ENCODE measurements at regions not wholly inside any gene's neighbourhood (a gene's known extent, or its start where the extent isn't known, plus 50 kb on each side); places are given as distances from the start of the nearest gene placed in this dataset.

DNA sequence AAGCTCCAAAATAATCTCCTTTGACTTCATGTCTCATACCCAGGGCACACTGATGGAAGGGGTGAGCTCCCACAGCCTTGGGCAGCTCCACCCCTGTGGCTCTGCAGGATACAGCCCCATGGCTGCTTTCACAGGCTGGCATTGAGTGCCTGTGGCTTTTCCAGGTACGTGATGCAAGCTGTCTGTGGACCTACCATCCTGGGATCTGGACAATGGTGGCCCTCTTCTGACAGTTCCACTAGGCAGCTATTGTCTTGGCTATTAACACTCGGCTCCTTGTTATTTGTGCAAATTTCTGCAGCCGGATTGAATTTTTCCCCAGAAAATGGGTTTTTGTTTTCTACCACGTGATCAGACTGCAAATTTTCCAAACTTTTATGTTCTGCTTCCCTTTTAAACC lies 634.2 kb downstream of the TSN start:
- no peak overlapping the region for H3K27ac ChIP-seq
- TF ChIP-seq, protein P1, sequence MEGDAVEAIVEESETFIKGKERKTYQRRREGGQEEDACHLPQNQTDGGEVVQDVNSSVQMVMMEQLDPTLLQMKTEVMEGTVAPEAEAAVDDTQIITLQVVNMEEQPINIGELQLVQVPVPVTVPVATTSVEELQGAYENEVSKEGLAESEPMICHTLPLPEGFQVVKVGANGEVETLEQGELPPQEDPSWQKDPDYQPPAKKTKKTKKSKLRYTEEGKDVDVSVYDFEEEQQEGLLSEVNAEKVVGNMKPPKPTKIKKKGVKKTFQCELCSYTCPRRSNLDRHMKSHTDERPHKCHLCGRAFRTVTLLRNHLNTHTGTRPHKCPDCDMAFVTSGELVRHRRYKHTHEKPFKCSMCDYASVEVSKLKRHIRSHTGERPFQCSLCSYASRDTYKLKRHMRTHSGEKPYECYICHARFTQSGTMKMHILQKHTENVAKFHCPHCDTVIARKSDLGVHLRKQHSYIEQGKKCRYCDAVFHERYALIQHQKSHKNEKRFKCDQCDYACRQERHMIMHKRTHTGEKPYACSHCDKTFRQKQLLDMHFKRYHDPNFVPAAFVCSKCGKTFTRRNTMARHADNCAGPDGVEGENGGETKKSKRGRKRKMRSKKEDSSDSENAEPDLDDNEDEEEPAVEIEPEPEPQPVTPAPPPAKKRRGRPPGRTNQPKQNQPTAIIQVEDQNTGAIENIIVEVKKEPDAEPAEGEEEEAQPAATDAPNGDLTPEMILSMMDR (IDR thresholded peaks at IDR 0.05): no peak
- no peak overlapping the region for H3K4me3 ChIP-seq
- no peak for DNase-seq (ENCODE audit: low spot score)

DNA sequence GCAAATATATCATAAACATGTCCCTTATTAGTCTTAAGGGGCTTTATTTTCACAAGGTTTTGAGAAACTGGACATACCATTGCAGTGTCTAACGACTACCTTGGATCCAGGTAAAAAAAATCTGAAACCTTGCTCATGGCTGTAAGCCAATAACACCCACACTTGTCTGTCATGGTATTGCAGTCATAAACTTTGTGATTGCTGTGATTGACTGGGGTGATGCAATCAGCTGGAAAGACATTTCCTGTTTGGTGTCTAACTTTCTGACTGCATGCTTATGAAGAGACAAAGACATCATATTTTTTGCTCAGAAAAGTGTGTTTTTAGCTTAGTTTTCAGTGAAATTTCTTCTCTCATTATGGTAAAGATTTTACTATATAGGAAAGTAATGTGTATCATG lies 635.0 kb downstream of the TSN start:
- Histone ChIP-seq H3K27ac (no peak overlapping the region), H3K4me3 (no peak overlapping the region)
- no peak for DNase-seq (ENCODE audit: low spot score)
- TF ChIP-seq, protein P1 (IDR thresholded peaks at IDR 0.05): no peak

DNA sequence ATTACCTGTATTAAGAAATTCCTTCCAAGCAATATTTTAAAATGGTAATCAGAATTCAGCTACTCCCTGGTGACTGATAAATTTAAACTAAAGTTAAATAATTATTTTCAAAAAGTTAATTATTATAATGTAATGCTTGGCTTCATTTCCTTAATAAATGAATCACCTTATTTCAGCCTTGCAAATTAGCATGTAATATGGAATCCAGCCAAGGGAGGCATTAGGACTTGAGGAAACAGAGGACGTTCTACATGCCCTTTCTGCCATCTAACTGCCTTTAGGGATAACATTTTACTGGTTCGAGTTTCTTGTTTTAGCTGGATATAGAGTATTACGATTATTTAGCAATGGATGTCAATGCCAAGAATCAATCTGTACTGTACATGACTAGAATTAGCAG lies 636.3 kb downstream of the TSN start:
- TF ChIP-seq, protein P1 (IDR thresholded peaks at IDR 0.05): no peak
- DNase-seq (ENCODE audit: low spot score): no peak
- H3K4me3 ChIP-seq: no peak overlapping the region
- H3K27ac ChIP-seq: no peak overlapping the region

DNA sequence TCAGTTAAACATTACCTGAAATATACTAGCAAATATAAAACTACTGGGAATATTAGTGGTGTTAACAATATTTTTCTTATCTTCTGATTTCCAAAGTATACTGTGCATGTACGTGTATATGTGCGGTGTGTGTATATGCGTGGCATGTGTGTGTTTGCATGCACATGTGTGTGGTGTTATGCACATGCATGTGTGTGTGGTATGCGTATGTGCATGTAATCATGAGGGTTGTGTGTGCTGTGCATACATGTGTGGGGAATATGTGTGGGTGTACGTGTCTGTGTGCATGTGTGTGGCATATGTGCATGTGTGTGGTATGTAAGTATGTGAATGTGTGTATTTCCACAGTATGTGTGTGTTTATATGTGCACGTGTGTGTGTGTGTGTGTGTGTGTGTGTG lies 640.2 kb downstream of the TSN start:
- Histone ChIP-seq H3K4me3 (no peak overlapping the region), H3K27ac (no peak overlapping the region)
- no peak for DNase-seq (ENCODE audit: low spot score)
- TF ChIP-seq, protein P1 (IDR thresholded peaks at IDR 0.05): no peak

DNA sequence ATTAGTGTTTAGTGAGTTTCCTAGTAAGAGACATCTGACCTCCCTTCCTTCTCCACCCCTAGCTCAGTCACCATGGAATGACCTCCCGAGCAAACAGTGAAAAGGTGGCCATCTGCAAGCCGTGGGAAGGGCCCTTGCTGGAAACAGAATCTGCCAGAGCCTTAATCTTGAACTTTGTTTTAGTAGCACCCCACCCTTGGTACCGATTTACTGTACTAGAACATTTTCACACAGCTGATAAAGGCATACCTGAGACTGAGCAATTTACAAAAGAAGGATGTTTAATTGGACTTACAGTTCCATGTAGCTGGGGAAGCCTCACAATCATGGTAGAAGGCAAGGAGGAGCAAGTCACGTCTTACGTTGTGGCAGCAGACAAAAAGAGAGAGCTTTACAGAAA lies 655.8 kb downstream of the TSN start:
- TF ChIP-seq, protein P1 (IDR thresholded peaks at IDR 0.05): no peak
- H3K4me3 ChIP-seq: no peak overlapping the region
- no peak overlapping the region for H3K27ac ChIP-seq
- no peak for DNase-seq (ENCODE audit: low spot score)

DNA sequence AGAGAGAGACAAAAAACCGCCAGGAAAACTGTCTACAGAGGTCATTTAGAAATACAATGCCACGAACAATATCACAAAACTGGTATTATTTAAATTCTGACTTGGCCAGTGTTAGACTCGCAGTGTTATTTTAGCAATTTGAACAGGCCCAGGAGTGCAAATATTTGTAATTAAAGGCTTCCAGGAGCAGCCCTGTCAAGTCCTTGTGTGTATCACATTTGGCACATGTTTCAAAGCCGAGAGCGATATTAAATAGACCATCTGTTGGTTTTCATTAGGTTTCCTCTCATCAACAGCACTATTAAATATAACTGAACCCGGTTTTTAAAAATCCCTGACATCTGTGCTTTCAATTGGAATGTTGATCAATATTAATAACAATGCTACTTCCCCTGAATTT lies 656.9 kb downstream of the TSN start:
- no peak overlapping the region for H3K4me3 ChIP-seq
- no peak for DNase-seq (ENCODE audit: low spot score)
- TF ChIP-seq, protein P1 (IDR thresholded peaks at IDR 0.05): no peak
- H3K27ac ChIP-seq: no peak overlapping the region

DNA sequence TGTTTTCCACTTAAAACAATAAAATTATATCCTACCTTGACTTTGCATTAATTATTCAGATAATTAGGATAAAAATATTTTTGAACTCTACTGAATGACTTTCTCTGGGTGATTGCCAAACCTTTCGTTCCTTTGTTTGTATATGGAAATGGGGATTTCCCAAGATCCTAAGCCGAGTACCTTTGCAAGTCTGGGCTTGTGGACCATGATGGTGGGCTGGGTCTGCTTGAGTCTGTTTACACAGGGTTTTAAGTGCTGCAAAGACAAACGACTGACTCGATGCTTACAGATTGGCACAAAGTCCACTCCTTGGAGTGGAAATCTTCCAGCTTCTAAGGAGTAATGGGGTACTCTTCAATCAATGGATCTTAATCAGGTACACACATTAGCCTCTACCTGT lies 659.5 kb downstream of the TSN start:
- TF ChIP-seq, protein P1 (IDR thresholded peaks at IDR 0.05): no peak
- DNase-seq (ENCODE audit: low spot score): no peak
- Histone ChIP-seq H3K4me3 (no peak overlapping the region), H3K27ac (no peak overlapping the region)
